HepG2 (cell line): ENCODE measurements at regions not wholly inside any gene's neighbourhood (a gene's known extent, or its start where the extent isn't known, plus 50 kb on each side); places are given as distances from the start of the nearest gene placed in this dataset.

Experiments used
- ATAC-seq: fragments of 200-7000 bp; cut with Tn5 transposase; 3 replicates; pipeline ENCODE4 v1.9.1; 2020; ENCODE audit warnings: mild to moderate bottlenecking, moderate library complexity
- BruUV-seq: library from RNA; stranded (reverse); fragments of 400-500 nt; replicated peaks from 2 replicates; lab custom pipeline; 2021; lab: Mats Ljungman, UMichigan
- CTCF ChIA-PET: fragments of 300-600 bp; formaldehyde crosslinking; extraction: SDS; loops from one replicate; lab custom pipeline; 2021; ENCODE audit warnings: low total read pairs, inconsistent platforms, low intra/inter-chr PET ratio; lab: Yijun Ruan, JAX
- POLR2A ChIA-PET: fragments of 350-600 bp; sonication (Branson Sonifier 250); formaldehyde crosslinking; loops from one replicate; lab custom pipeline; 2020; ENCODE audit warnings: antibody characterized with exemption, inconsistent platforms; lab: Yijun Ruan, JAX
- DNase-seq: peaks from one replicate; pipeline ENCODE4 v3.0.0-alpha.2; 2015; ENCODE audit warnings: low spot score
- FAIRE-seq: peaks from 3 replicates; lab custom pipeline; 2011; peaks lifted over from hg19 to GRCh38; lab: Jason Lieb, UNC
- H2AFZ ChIP-seq: one replicate; pipeline ENCODE4 v1.6.1; 2011; ENCODE audit warnings: low read length, inconsistent platforms
- H3K27ac ChIP-seq: fragments of 300-600 bp; 3 replicates; pipeline ENCODE4 v1.8.0; 2011; ENCODE audit warnings: mixed run types, mild to moderate bottlenecking, mixed read lengths, low read length, inconsistent platforms; ENCODE audit not compliant: insufficient read depth; ENCODE audit errors: extremely low read length
- H3K27me3 ChIP-seq, 2 experiments: fragments of 200-600 bp in 1 of 2; 2 replicates in 1 of 2; 3 replicates in 1 of 2; pipeline versions ENCODE4 v1.6.0 to v1.8.0; 2011; ENCODE audit warnings: low read length in 2 of 2, mild to moderate bottlenecking in 2 of 2, moderate library complexity in 2 of 2, inconsistent platforms in 1 of 2; ENCODE audit not compliant: insufficient read depth in 2 of 2, control insufficient read depth in 1 of 2
- H3K36me3 ChIP-seq, 2 experiments: fragments of 200-600 bp in 1 of 2; replicated peaks in 1 of 2; 2 replicates in 1 of 2; 3 replicates in 1 of 2; pipeline versions ENCODE4 v1.5.1 to v1.8.0; 2011; ENCODE audit warnings: low read length in 2 of 2, inconsistent platforms in 1 of 2; ENCODE audit not compliant: insufficient read depth in 2 of 2, control insufficient read depth in 1 of 2
- H3K4me1 ChIP-seq: 2 replicates; pipeline ENCODE4 v1.5.1; 2012; ENCODE audit warnings: low read length, inconsistent platforms; ENCODE audit not compliant: insufficient read depth
- H3K4me2 ChIP-seq: 2 replicates; pipeline ENCODE4 v1.6.0; 2011; ENCODE audit warnings: low read depth, low read length, inconsistent platforms
- H3K4me3 ChIP-seq, 3 experiments: fragments of 200-600 bp in 1 of 3; sonication (generic), shearing (Covaris generic) in 1 of 3; replicated peaks in 1 of 3; 2 replicates each; pipeline ENCODE4 v1.5.1; 2011 to 2016; ENCODE audit warnings: low read length in 3 of 3, inconsistent platforms in 2 of 3, low read depth in 2 of 3, mild to moderate bottlenecking in 2 of 3, control low read depth in 1 of 3, mixed read lengths in 1 of 3; ENCODE audit not compliant: insufficient read depth in 1 of 3
- H3K79me2 ChIP-seq: one replicate; pipeline ENCODE4 v1.6.1; 2011; ENCODE audit warnings: low read length, inconsistent platforms; ENCODE audit not compliant: insufficient read depth
- H3K9ac ChIP-seq: 2 replicates; pipeline ENCODE4 v1.6.0; 2011; ENCODE audit warnings: mild to moderate bottlenecking, low read depth, low read length, inconsistent platforms; ENCODE audit not compliant: insufficient read depth
- H3K9me3 ChIP-seq: 2 replicates; pipeline ENCODE4 v1.5.1; 2012; ENCODE audit warnings: mild to moderate bottlenecking, low read length
- H4K20me1 ChIP-seq: 2 replicates; pipeline ENCODE4 v1.6.0; 2011; ENCODE audit warnings: inconsistent platforms, mild to moderate bottlenecking, low read length, moderate library complexity; ENCODE audit not compliant: insufficient read depth
- ATF7-NPFF ChIP-seq: sonication (generic); formaldehyde crosslinking; IDR thresholded peaks from 2 replicates; pipeline ENCODE4 v1.8.1; 2023; ENCODE audit warnings: mild to moderate bottlenecking, low read depth, missing genetic modification reagents, moderate library complexity
- CBX1 ChIP-seq: IDR thresholded peaks from one replicate; pipeline ENCODE4 v1.6.1; 2016; ENCODE audit warnings: antibody characterized with exemption, low read depth
- CHD2 ChIP-seq: IDR thresholded peaks from 2 replicates; pipeline ENCODE4 v1.6.1; 2011; ENCODE audit warnings: low read depth, low read length, improper control_type of control experiment
- HDAC2 ChIP-seq: sonication (generic); formaldehyde crosslinking; IDR thresholded peaks from 2 replicates; pipeline ENCODE4 v1.4.0; 2020; ENCODE audit warnings: missing genetic modification reagents
- HOXD1 ChIP-seq: sonication (generic); formaldehyde crosslinking; IDR thresholded peaks from 2 replicates; pipeline ENCODE4 v1.5.0; 2020; ENCODE audit warnings: missing genetic modification reagents
- IRX3 ChIP-seq: sonication (generic); formaldehyde crosslinking; IDR thresholded peaks from 2 replicates; pipeline ENCODE4 v1.8.1; 2023; ENCODE audit warnings: mild to moderate bottlenecking, low read depth, missing genetic modification reagents, borderline replicate concordance
- KDM4B ChIP-seq: sonication (generic); formaldehyde crosslinking; IDR thresholded peaks from 2 replicates; pipeline ENCODE4 v1.4.0; 2020; ENCODE audit warnings: missing genetic modification reagents
- KDM5B ChIP-seq: sonication (generic); formaldehyde crosslinking; IDR thresholded peaks from 2 replicates; pipeline ENCODE4 v1.4.0; 2020; ENCODE audit warnings: missing genetic modification reagents, mild to moderate bottlenecking, borderline replicate concordance
- KLF11 ChIP-seq: IDR thresholded peaks from 2 replicates; pipeline ENCODE4 v1.6.1; 2016; ENCODE audit warnings: missing compliant biosample characterization
- MED1 ChIP-seq: sonication (generic); formaldehyde crosslinking; IDR thresholded peaks from 2 replicates; pipeline ENCODE4 v1.4.0; 2020; ENCODE audit warnings: missing genetic modification reagents
- SMAD1 ChIP-seq: sonication (generic); formaldehyde crosslinking; IDR thresholded peaks from 2 replicates; pipeline ENCODE4 v1.4.0; 2020; ENCODE audit warnings: missing genetic modification reagents, low read depth, mild to moderate bottlenecking, borderline replicate concordance
- TAF1 ChIP-seq: sonication (generic); formaldehyde crosslinking; IDR thresholded peaks from 2 replicates; pipeline ENCODE4 v1.4.0; 2020; ENCODE audit warnings: missing genetic modification reagents
- ZBTB8A ChIP-seq: sonication (generic); formaldehyde crosslinking; IDR thresholded peaks from 2 replicates; pipeline ENCODE4 v1.4.0; 2020; ENCODE audit warnings: mild to moderate bottlenecking, low read depth, missing genetic modification reagents, borderline replicate concordance
- ZC3H4 ChIP-seq: sonication (generic); formaldehyde crosslinking; IDR thresholded peaks from 2 replicates; pipeline ENCODE4 v1.4.0; 2020; ENCODE audit warnings: missing genetic modification reagents, borderline replicate concordance
- ZNF513 ChIP-seq: sonication (generic); formaldehyde crosslinking; conservative IDR thresholded peaks from 2 replicates; pipeline ENCODE4 v1.5.0; 2020; ENCODE audit warnings: missing genetic modification reagents
- ZNF563 ChIP-seq: sonication (generic); formaldehyde crosslinking; IDR thresholded peaks from 2 replicates; pipeline ENCODE4 v1.8.0; 2022; ENCODE audit warnings: mild to moderate bottlenecking, moderate library complexity, missing genetic modification reagents
- ZNF576 ChIP-seq: sonication (generic); formaldehyde crosslinking; IDR thresholded peaks from 2 replicates; pipeline ENCODE4 v1.4.0; 2020; ENCODE audit warnings: mild to moderate bottlenecking, missing genetic modification reagents
- ZNF710 ChIP-seq: sonication (generic); formaldehyde crosslinking; IDR thresholded peaks from 2 replicates; pipeline ENCODE4 v1.5.0; 2020; ENCODE audit warnings: mild to moderate bottlenecking, missing genetic modification reagents, borderline replicate concordance
- ZNF782 ChIP-seq: sonication (generic); formaldehyde crosslinking; IDR thresholded peaks from 2 replicates; pipeline ENCODE4 v1.4.0; 2020; ENCODE audit warnings: missing genetic modification reagents, mild to moderate bottlenecking, borderline replicate concordance
- ZSCAN21 ChIP-seq: sonication (generic); formaldehyde crosslinking; IDR thresholded peaks from 2 replicates; pipeline ENCODE4 v1.8.0; 2022; ENCODE audit warnings: mild to moderate bottlenecking, missing genetic modification reagents, moderate library complexity, borderline replicate concordance
- WGBS: methylation state at CpG from one replicate; pipeline ENCODE4 v1.1.6; 2017; ENCODE audit warnings: low lambda C conversion rate; 5-methylcytosine and 5-hydroxymethylcytosine counted together
- in situ Hi-C: cut with HindIII; loops from 2 replicates; pipeline ENCODE4 v1.10.0; 2017; ENCODE audit warnings: low pct_unique_long_range_greater_than_20kb; ENCODE audit not compliant: extremely low pct_ligation_motif_present
- intact Hi-C: fragments of 100-400 bp; cut with micrococcal nuclease; formaldehyde crosslinking; loops from one replicate; pipeline ENCODE4 v1.10.0; 2022; ENCODE audit not compliant: unreplicated experiment

GRCh38 chr2:8628179-8628865 is 53.5 kb upstream of the ID2 start:
- no peaks in the 10 kb centered on the region; a peak in 1 of 5 replicates for H3K27me3 ChIP-seq
- in situ Hi-C loops (loop anchor here (5.0 kb wide), 1 partner anchor 49 kb away; no protein-coding TSS in a partner anchor), intact Hi-C loops (loop anchor here (10.0 kb wide), 1 partner anchor 214 kb away; no protein-coding TSS in a partner anchor)
- no peaks in the 10 kb centered on the region for H3K36me3 ChIP-seq
- peak overlapping the region in 2 of 3 experiments; percentile 60 to 80; a peak in 2 of 6 replicates for H3K4me3 ChIP-seq
- peaks cover 100% of the 10 kb centered on the region for H3K4me1 ChIP-seq
- no peak overlapping the region for H3K9ac ChIP-seq
- BruUV-seq = no TSS peak
- H2AFZ ChIP-seq = no peak overlapping the region
- peak overlapping the region; percentile 84 for H3K27ac ChIP-seq
- no peaks in the 10 kb centered on the region for H3K9me3 ChIP-seq
- peak overlapping the region; percentile 99 for H3K4me2 ChIP-seq
- POLR2A ChIA-PET = interaction anchor here (1.2 to 8.4 kb wide), 7 partner anchors 17 to 509 kb away, joined by 3 to 354 read pairs (median 37); partner anchors contain the start of gene ID2
- CTCF ChIA-PET = interaction anchor here (0.8 to 2.1 kb wide), 2 partner anchors 50 to 57 kb away, joined by 4 to 15 read pairs; no protein-coding TSS in a partner anchor
- 75% methylated on average over 17 of the region's 18 CpGs for WGBS
- H4K20me1 ChIP-seq = no peaks in the 10 kb centered on the region
- no peak for DNase-seq
- FAIRE-seq = no peak
- ATAC-seq = no peak
- peaks cover 21% of the 10 kb centered on the region for H3K79me2 ChIP-seq
- TF ChIP-seq KDM5B (CRISPR knock-in tag) (0 out of 2 replicates have a peak, but pooled peaks have one; percentile 7), CHD2 (no peak), ATF7-NPFF (CRISPR knock-in tag) (no peak), ZNF782 (CRISPR knock-in tag) (0 out of 2 replicates have a peak, but pooled peaks have one; percentile 26), ZSCAN21 (0 out of 2 replicates have a peak, but pooled peaks have one; percentile 46), MED1 (0 out of 2 replicates have a peak, but pooled peaks have one; percentile 7), KLF11 (CRISPR knock-in tag) (no peak), KDM4B (CRISPR knock-in tag) (no peak), SMAD1 (CRISPR knock-in tag) (0 out of 2 replicates have a peak, but pooled peaks have one; percentile 11), ZNF710 (CRISPR knock-in tag) (peak; percentile 7; the same call in 1 of the 2 replicates), ZNF576 (CRISPR knock-in tag) (no peak), TAF1 (CRISPR knock-in tag) (no peak), HDAC2 (CRISPR knock-in tag) (no peak), ZC3H4 (CRISPR knock-in tag) (no peak), ZNF513 (CRISPR knock-in tag) (no peak), CBX1 (no peak), ZBTB8A (CRISPR knock-in tag) (no peak), ZNF563 (CRISPR knock-in tag) (no peak), HOXD1 (CRISPR knock-in tag) (no peak), IRX3 (CRISPR knock-in tag) (0 out of 2 replicates have a peak, but pooled peaks have one; percentile 3)
